CD14-positive monocyte (primary cell): ENCODE measurements at regions not wholly inside any gene's neighbourhood (a gene's known extent, or its start where the extent isn't known, plus 50 kb on each side); places are given as distances from the start of the nearest gene placed in this dataset.

Experiments
- DNase-seq, 3 donors: peaks; one replicate each; pipeline ENCODE4 v3.0.0-alpha.2; 2011 to 2022
- H2AFZ ChIP-seq: 2 replicates; pipeline ENCODE4 v1.6.0; 2012; ENCODE audit warnings: mild to moderate bottlenecking, low read depth, low read length, inconsistent platforms; ENCODE audit not compliant: insufficient read depth, poor library complexity, severe bottlenecking
- H3K27ac ChIP-seq, 2 donors: 1 replicate in 1 of 2; 2 replicates in 1 of 2; pipeline ENCODE4 v1.5.1; 2012 to 2013; ENCODE audit warnings: low read length in 2 of 2, control low read depth in 1 of 2, inconsistent platforms in 1 of 2, low read depth in 1 of 2, mild to moderate bottlenecking in 1 of 2
- H3K27me3 ChIP-seq, 2 donors: one replicate each; pipeline versions ENCODE4 v1.6.0 to v1.6.1; 2011 to 2013; ENCODE audit warnings: low read length in 2 of 2; ENCODE audit not compliant: control insufficient read depth in 2 of 2, insufficient read depth in 2 of 2
- H3K36me3 ChIP-seq, 2 donors: replicated peaks in 1 of 2; 1 replicate in 1 of 2; 2 replicates in 1 of 2; pipeline versions ENCODE4 v1.5.1 to v1.6.1; 2012 to 2013; ENCODE audit warnings: low read length in 2 of 2, control low read depth in 1 of 2, inconsistent platforms in 1 of 2, mild to moderate bottlenecking in 1 of 2; ENCODE audit not compliant: insufficient read depth in 2 of 2, control insufficient read depth in 1 of 2
- H3K4me1 ChIP-seq, 2 donors: 1 replicate in 1 of 2; 2 replicates in 1 of 2; pipeline versions ENCODE4 v1.5.1 to v1.6.1; 2012 to 2013; ENCODE audit warnings: low read length in 2 of 2, control low read depth in 1 of 2, inconsistent platforms in 1 of 2, mild to moderate bottlenecking in 1 of 2, moderate library complexity in 1 of 2; ENCODE audit not compliant: insufficient read depth in 2 of 2, control insufficient read depth in 1 of 2
- H3K4me2 ChIP-seq: replicated peaks from 2 replicates; pipeline ENCODE3; 2012; ENCODE audit warnings: low read length, moderate library complexity, mild to moderate bottlenecking; ENCODE audit not compliant: poor library complexity, severe bottlenecking; ENCODE audit errors: extremely low read depth
- H3K4me3 ChIP-seq, 3 experiments: fragments of 200-600 bp in 1 of 3; sonication (generic) in 1 of 3; replicated peaks in 1 of 3; 1 replicate in 2 of 3; 2 replicates in 1 of 3; pipeline ENCODE4 v1.5.1; 2011 to 2013; ENCODE audit warnings: low read length in 3 of 3, mild to moderate bottlenecking in 3 of 3, control low read depth in 2 of 3, low read depth in 2 of 3, inconsistent platforms in 1 of 3, moderate library complexity in 1 of 3
- H3K79me2 ChIP-seq: 2 replicates; pipeline ENCODE4 v1.6.0; 2012; ENCODE audit warnings: mild to moderate bottlenecking, control low read depth, inconsistent platforms, low read length, moderate library complexity; ENCODE audit not compliant: insufficient read depth
- H3K9ac ChIP-seq: 2 replicates; pipeline ENCODE4 v1.6.0; 2017; ENCODE audit warnings: low read length, mild to moderate bottlenecking; ENCODE audit not compliant: insufficient read depth, poor library complexity, severe bottlenecking
- H3K9me3 ChIP-seq, 2 donors: replicated peaks in 1 of 2; 1 replicate in 1 of 2; 2 replicates in 1 of 2; pipeline versions ENCODE4 v1.5.1 to v1.6.1; 2012 to 2013; ENCODE audit warnings: low read length in 2 of 2, control low read depth in 1 of 2; ENCODE audit not compliant: control insufficient read depth in 1 of 2, insufficient read depth in 1 of 2
- H4K20me1 ChIP-seq: 2 replicates; pipeline ENCODE4 v1.6.0; 2012; ENCODE audit warnings: mild to moderate bottlenecking, low read length, control low read depth, moderate library complexity; ENCODE audit not compliant: insufficient read depth
- H3K27ac Mint-ChIP-seq, 7 donors: one replicate each; pipeline ENCODE4 v1.8.0; 2020; ENCODE audit warnings: mild to moderate bottlenecking in 7 of 7, mixed read lengths in 7 of 7, moderate library complexity in 6 of 7, inconsistent platforms in 2 of 7
- H3K27me3 Mint-ChIP-seq, 3 donors: one replicate each; pipeline ENCODE4 v1.8.0; 2021 to 2022; ENCODE audit warnings: low read depth in 3 of 3, mild to moderate bottlenecking in 3 of 3, mixed read lengths in 3 of 3, moderate library complexity in 3 of 3, inconsistent platforms in 1 of 3
- H3K36me3 Mint-ChIP-seq, 2 donors: one replicate each; pipeline ENCODE4 v1.8.0; 2020; ENCODE audit warnings: mixed read lengths in 2 of 2, inconsistent platforms in 1 of 2, mild to moderate bottlenecking in 1 of 2
- H3K4me1 Mint-ChIP-seq: one replicate; pipeline ENCODE4 v1.8.0; 2020; ENCODE audit warnings: mild to moderate bottlenecking, mixed read lengths
- H3K4me3 Mint-ChIP-seq, 2 donors: one replicate each; pipeline ENCODE4 v1.8.0; 2020; ENCODE audit warnings: mild to moderate bottlenecking in 2 of 2, mixed read lengths in 2 of 2, moderate library complexity in 1 of 2
- H3K9me3 Mint-ChIP-seq, 7 donors: one replicate each; pipeline ENCODE4 v1.8.0; 2020 to 2022; ENCODE audit warnings: mixed read lengths in 7 of 7, mild to moderate bottlenecking in 6 of 7, moderate library complexity in 6 of 7, inconsistent platforms in 2 of 7
- CTCF ChIP-seq: fragments of 200-600 bp; IDR thresholded peaks from one replicate; pipeline ENCODE4 v1.8.0; 2022; ENCODE audit warnings: antibody characterized with exemption, mild to moderate bottlenecking
- WGBS: methylation state at CpG from one replicate; pipeline ENCODE4 v1.1.5; 2013; ENCODE audit warnings: missing lambda C conversion rate; ENCODE audit not compliant: insufficient coverage; 5-methylcytosine and 5-hydroxymethylcytosine counted together
- intact Hi-C, 2 donors: fragments of 100-400 bp; cut with micrococcal nuclease; formaldehyde crosslinking; loops; one replicate each; pipeline versions ENCODE4 v1.15.0 to v1.15.1; 2023

GRCh38 chr7:13386741-13387140 is 602.7 kb downstream of the ETV1 start:
- peaks cover 0 to 10% of the 10 kb centered on the region in 2 donors for H3K9me3 ChIP-seq
- intact Hi-C loops, result no loop called here

GRCh38 chr7:13407911-13408310 is 581.6 kb downstream of the ETV1 start:
- Histone ChIP-seq H3K9me3 (no peaks in the 10 kb centered on the region), H3K79me2 (no peaks in the 10 kb centered on the region), H3K36me3 (no peaks in the 10 kb centered on the region), H4K20me1 (no peaks in the 10 kb centered on the region), H3K27me3 (no peaks in the 10 kb centered on the region), H2AFZ (no peak overlapping the region), H3K9ac (no peak overlapping the region), H3K4me2 (no peak overlapping the region), H3K27ac (no peak overlapping the region), H3K4me3 (no peak overlapping the region), H3K4me1 (no peaks in the 10 kb centered on the region)
- no peaks in the 10 kb centered on the region for H3K27me3 Mint-ChIP-seq
- intact Hi-C loops, result no loop called here
- H3K36me3 Mint-ChIP-seq, result no peaks in the 10 kb centered on the region
- H3K4me3 Mint-ChIP-seq, result no peak overlapping the region
- no peaks in the 10 kb centered on the region for H3K4me1 Mint-ChIP-seq
- no peak overlapping the region for H3K27ac Mint-ChIP-seq
- H3K9me3 Mint-ChIP-seq, result no peaks in the 10 kb centered on the region
- no peak for TF ChIP-seq CTCF
- WGBS, result no CpG with 5 or more reads among the region's 2 CpGs
- no peak for DNase-seq

More at GRCh38 chr7:13386741-13387140, 602.7 kb downstream of the ETV1 start:
- Mint-ChIP-seq H3K27me3 (peaks cover 0 to 2% (median 0%) of the 10 kb centered on the region in 3 donors), H3K9me3 (peaks cover 0 to 7% (median 0%) of the 10 kb centered on the region in 7 donors), H3K4me3 (no peak overlapping the region), H3K4me1 (no peaks in the 10 kb centered on the region), H3K27ac (no peak overlapping the region), H3K36me3 (no peaks in the 10 kb centered on the region)
- no peaks in the 10 kb centered on the region for H3K4me1 ChIP-seq
- WGBS, result no CpG with 5 or more reads among the region's 1 CpG
- no peak for TF ChIP-seq CTCF
- H3K27me3 ChIP-seq, result no peaks in the 10 kb centered on the region
- no peak for DNase-seq
- no peak overlapping the region for H2AFZ ChIP-seq
- no peaks in the 10 kb centered on the region for H4K20me1 ChIP-seq
- H3K4me2 ChIP-seq, result no peak overlapping the region
- H3K79me2 ChIP-seq, result no peaks in the 10 kb centered on the region
- no peaks in the 10 kb centered on the region for H3K36me3 ChIP-seq
- H3K27ac ChIP-seq, result no peak overlapping the region
- no peak overlapping the region for H3K4me3 ChIP-seq
- H3K9ac ChIP-seq, result no peak overlapping the region
